ENCODE measurements at regions not wholly inside any gene's neighbourhood (a gene's known extent, or its start where the extent isn't known, plus 50 kb on each side); places are given as distances from the start of the nearest gene placed in this dataset.

- TF ChIP-seq, protein P1, sequence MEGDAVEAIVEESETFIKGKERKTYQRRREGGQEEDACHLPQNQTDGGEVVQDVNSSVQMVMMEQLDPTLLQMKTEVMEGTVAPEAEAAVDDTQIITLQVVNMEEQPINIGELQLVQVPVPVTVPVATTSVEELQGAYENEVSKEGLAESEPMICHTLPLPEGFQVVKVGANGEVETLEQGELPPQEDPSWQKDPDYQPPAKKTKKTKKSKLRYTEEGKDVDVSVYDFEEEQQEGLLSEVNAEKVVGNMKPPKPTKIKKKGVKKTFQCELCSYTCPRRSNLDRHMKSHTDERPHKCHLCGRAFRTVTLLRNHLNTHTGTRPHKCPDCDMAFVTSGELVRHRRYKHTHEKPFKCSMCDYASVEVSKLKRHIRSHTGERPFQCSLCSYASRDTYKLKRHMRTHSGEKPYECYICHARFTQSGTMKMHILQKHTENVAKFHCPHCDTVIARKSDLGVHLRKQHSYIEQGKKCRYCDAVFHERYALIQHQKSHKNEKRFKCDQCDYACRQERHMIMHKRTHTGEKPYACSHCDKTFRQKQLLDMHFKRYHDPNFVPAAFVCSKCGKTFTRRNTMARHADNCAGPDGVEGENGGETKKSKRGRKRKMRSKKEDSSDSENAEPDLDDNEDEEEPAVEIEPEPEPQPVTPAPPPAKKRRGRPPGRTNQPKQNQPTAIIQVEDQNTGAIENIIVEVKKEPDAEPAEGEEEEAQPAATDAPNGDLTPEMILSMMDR (conservative IDR thresholded peaks at IDR 0.05; ENCODE audit: low read depth, low read length) = no peak
- peak; percentile 57 for DNase-seq (ENCODE audit: low read depth)
- H3K4me3 ChIP-seq (ENCODE audit: low read depth, low read length) = no peak overlapping the region
These were observed 200.5 kb upstream of the KIAA1217 start for GRCh38 chr10:24008164-24009091.

- TF ChIP-seq, protein P1 (conservative IDR thresholded peaks at IDR 0.05; ENCODE audit: low read depth, low read length) = no peak
- no peak overlapping the region for H3K4me3 ChIP-seq (ENCODE audit: low read depth, low read length)
- no peak for DNase-seq (ENCODE audit: low read depth)
These were observed 199.8 kb upstream of the KIAA1217 start for GRCh38 chr10:24009115-24009514.

DNA sequence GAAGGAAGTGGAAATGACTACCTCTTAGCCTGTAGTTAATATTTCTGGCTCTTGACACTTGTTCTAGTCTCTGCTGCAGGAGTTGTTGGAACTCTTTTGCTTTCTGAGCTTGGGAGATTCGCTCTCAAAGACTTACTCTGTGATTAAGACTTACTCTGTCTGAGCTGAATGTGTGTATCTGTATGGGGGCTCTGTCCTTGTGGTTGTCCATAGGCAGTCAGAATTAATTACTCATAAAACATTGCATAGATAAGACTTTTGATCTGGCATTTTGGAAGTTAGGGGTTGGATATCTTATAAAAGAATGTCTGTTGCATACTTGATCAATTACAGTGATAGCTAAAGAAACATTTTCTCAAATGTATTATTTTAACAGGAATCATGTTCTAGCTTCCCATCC is 199.2 kb upstream of the KIAA1217 start:
- H3K4me3 ChIP-seq (ENCODE audit: low read depth, low read length) = no peak overlapping the region
- DNase-seq (ENCODE audit: low read depth) = no peak
- TF ChIP-seq, protein P1 (conservative IDR thresholded peaks at IDR 0.05; ENCODE audit: low read depth, low read length) = no peak

GRCh38 chr10:24010436-24010970 is 198.4 kb upstream of the KIAA1217 start:
- no peak for DNase-seq (ENCODE audit: low read depth)
- TF ChIP-seq, protein P1 (conservative IDR thresholded peaks at IDR 0.05; ENCODE audit: low read depth, low read length) = no peak

DNA sequence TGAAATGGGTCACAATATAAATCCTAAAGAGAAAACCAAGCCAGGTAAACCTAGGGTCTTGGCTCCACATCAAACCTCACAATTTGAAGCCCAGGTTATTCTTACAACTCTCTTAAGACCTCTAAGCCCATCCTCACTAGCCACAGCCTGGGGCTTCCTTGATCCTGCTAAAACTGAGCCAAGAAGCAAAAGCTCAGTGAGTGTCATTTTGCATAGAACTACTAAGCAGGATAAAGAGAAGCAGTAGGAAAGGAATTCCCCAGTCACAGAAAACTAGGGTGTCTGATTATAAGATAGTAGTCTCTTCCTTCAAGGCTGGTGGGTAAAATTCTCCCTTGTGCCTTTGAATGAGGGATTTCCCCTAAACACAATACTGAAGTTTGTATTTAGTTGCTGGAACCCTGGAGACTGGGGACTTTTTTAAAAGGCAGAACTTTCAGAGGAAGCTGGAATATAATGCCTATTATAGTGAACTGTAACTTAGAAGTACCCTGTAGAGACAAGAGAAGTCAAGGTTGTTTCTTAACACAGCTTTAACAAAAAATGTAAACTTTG is 196.6 kb upstream of the KIAA1217 start:
- H3K4me3 ChIP-seq (ENCODE audit: low read depth, low read length) = no peak overlapping the region
- TF ChIP-seq, protein P1 (conservative IDR thresholded peaks at IDR 0.05; ENCODE audit: low read depth, low read length) = no peak
- no peak for DNase-seq (ENCODE audit: low read depth)

More at GRCh38 chr10:24010436-24010970, 198.4 kb upstream of the KIAA1217 start:
- no peak overlapping the region for H3K4me3 ChIP-seq (ENCODE audit: low read depth, low read length)

DNA sequence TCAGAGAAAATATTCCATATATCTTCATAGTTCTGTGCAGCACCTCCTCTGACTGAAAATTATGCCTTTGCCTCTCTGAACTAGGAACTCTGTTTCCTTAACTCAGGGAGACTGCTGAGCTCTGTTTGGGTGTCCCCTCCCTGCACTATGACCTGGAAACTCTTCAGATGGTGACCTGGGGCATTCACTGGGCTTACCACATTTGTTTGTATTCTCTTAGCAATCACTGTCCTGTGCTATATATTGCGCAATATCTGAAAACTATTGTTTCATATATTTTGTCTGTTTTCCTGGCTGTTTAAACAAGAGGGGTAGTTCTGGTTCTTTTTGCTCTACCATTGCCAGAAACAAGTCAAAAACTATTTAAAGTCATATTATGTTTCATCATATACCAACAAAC is 181.8 kb upstream of the KIAA1217 start:
- TF ChIP-seq, protein P1 (conservative IDR thresholded peaks at IDR 0.05; ENCODE audit: low read depth, low read length) = no peak
- peak; percentile 4 for DNase-seq (ENCODE audit: low read depth)

More for the DNA sequence above, 181.8 kb upstream of the KIAA1217 start:
- no peak overlapping the region for H3K4me3 ChIP-seq (ENCODE audit: low read depth, low read length)

All from choroid plexus epithelial cell (primary cell).